HG03565 (cell line): ENCODE measurements at regions not wholly inside any gene's neighbourhood (a gene's known extent, or its start where the extent isn't known, plus 50 kb on each side); places are given as distances from the start of the nearest gene placed in this dataset.

Experiments used
- ATAC-seq: cut with Tn5 transposase; IDR thresholded peaks from one replicate; pipeline ENCODE4 v1.9.1; 2021; ENCODE audit warnings: mild to moderate bottlenecking, moderate library complexity; ENCODE audit not compliant: unreplicated experiment

DNA sequence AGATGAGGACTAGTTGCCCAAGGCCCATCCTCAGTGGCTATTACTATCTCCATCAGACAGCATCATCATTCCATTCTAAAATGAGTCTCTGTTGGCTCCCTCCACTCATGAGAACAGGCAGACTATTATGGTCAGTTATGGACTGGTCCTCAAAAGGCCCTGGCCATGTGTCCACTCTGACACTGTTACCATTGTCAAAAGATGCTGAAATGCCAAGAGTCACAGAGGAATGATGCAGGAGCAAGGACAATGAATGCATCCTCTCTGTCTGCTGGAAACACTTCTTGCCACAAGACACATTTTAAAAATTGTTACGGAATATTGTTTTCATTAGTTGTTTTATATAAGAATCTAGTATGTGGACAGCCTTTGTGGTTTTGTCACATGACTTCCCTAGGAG, 53.3 kb upstream of the STT3B start:
- ATAC-seq, result no peak

DNA sequence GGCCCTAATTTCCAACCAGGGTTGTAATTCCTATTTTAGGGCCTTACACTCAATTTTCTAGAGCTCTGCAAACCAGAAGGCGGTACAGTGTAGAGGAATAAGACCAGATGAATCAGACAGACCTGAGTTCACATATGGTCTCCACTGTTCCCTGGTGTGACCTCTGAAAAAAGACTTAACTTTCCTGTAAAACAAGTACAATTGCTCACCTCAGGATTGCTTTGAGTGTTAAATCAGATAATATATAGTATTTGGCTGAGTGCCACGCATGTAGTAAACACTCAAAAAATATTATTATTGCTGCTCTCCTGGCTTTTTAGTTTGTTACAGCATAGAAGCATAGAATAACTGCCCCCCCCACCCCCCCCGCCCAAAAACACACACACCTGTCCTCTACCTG, 51.0 kb upstream of the STT3B start:
- ATAC-seq, result no peak

DNA sequence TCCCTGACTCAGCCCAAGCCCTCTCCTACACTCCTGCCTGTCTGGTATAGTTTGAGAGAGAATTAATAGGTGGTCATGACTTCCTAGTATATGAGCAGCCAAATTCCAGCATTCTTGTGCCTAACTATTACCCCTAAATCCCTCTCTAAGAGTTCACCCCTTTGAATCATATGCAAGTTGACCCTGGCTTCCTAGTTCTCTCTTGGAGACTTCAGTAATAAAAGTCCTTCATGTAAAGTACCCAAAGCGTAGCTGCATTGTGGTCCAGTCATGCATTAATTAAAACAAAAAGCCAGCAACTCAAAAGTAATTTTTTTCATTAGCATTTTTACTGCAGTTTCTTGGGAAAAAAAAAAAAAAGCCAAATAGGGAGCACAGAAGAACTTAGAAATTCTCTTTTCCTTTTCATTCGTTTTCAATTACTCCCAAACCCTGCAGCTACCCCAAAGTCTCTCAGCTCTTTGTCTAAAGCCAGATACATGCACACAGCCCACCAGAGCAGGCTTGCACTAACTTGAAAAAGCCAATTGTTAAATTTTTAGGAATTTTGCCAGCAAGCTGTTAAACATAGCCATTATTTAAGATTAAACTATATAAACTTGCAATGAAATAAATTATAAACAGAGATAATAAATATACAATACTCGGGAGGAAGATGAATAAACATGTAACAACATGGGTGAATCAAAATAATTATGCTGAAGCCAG, 50.1 kb upstream of the STT3B start:
- ATAC-seq, result no peak
